ENCODE measurements at regions not wholly inside any gene's neighbourhood (a gene's known extent, or its start where the extent isn't known, plus 50 kb on each side); places are given as distances from the start of the nearest gene placed in this dataset.

DNA sequence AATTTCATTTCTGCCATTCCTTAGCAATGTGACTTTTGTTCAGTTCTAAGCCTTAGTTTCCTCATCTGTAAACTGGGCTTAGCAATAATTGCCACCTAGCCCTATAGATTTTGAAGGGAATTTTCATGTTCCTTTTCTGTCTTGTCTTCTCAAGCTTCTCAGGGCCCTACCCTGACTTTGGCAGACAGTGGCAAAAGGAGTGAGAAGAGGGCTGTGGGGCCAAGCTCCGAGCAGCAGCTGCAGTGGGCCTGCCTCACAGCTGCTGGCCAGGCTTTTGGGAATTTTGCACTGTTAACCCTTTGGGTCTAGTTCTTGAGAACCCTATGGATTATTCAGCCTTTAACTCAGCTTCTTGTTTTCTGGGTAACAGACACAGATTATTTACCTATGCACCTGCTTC, 67.6 kb upstream of the IGSF1 start:
- H3K4me1 ChIP-seq (ENCODE audit: control insufficient read depth, low read depth, low read length) = no peaks in the 10 kb centered on the region
- no peak overlapping the region for H3K9ac ChIP-seq (ENCODE audit: low read length)
- no peak overlapping the region for H3K4me3 ChIP-seq (ENCODE audit: low read length)
- no peak overlapping the region for H3K27ac ChIP-seq (ENCODE audit: low read length)
- H3K27me3 ChIP-seq (ENCODE audit: control insufficient read depth, insufficient read depth, low read length) = no peaks in the 10 kb centered on the region
- peaks cover 7% of the 10 kb centered on the region for H3K9me3 ChIP-seq (ENCODE audit: control insufficient read depth, low read depth, low read length)
- H3K36me3 ChIP-seq (ENCODE audit: control insufficient read depth, low read depth, low read length) = no peaks in the 10 kb centered on the region

DNA sequence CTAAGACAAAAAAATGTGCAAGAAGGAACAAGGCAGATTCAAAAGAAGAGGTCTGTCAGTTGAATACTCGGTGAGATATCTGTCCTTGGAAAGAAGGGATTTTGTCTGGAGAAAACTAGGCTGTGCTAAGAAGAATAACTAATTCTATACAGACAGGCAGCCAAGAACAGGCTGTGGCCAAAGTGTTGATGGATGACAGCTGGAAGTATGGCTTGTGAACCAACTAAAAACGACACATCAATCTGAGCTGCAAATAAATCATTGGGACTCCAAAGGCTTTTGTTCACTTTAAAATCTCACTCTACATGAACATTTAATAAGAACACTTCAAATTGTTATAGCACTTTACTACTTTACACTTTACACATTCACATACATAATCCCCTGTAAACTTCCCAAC, 70.5 kb upstream of the IGSF1 start:
- no peaks in the 10 kb centered on the region for H3K27me3 ChIP-seq (ENCODE audit: control insufficient read depth, insufficient read depth, low read length)
- no peak overlapping the region for H3K4me3 ChIP-seq (ENCODE audit: low read length)
- H3K4me1 ChIP-seq (ENCODE audit: control insufficient read depth, low read depth, low read length) = no peaks in the 10 kb centered on the region
- H3K36me3 ChIP-seq (ENCODE audit: control insufficient read depth, low read depth, low read length) = no peaks in the 10 kb centered on the region
- no peak overlapping the region for H3K27ac ChIP-seq (ENCODE audit: low read length)
- peaks cover 7% of the 10 kb centered on the region for H3K9me3 ChIP-seq (ENCODE audit: control insufficient read depth, low read depth, low read length)
- no peak overlapping the region for H3K9ac ChIP-seq (ENCODE audit: low read length)

DNA sequence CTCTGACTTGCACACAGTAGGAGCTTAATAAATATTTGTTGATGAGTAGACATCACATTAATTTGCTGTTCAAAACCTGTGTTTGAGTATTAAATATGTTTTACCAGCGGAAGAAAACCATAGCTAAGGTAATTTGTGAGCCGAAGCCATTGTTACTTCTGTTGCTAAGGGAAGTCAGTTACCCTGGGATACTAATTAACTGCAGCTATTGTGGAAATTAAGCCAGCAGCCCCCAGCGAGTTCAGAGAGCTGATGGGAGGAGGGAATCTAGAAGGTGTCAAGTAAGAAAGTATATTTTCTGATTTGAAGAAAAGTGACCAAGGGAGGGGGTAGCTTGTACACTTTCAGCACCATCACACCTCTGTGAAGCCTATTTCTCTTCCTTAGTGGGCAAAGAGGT, 76.7 kb upstream of the IGSF1 start:
- H3K36me3 ChIP-seq (ENCODE audit: control insufficient read depth, low read depth, low read length) = no peaks in the 10 kb centered on the region
- H3K9me3 ChIP-seq (ENCODE audit: control insufficient read depth, low read depth, low read length) = peaks cover 3% of the 10 kb centered on the region
- H3K4me1 ChIP-seq (ENCODE audit: control insufficient read depth, low read depth, low read length) = peaks cover 3% of the 10 kb centered on the region
- no peak overlapping the region for H3K27ac ChIP-seq (ENCODE audit: low read length)
- no peak overlapping the region for H3K9ac ChIP-seq (ENCODE audit: low read length)
- no peaks in the 10 kb centered on the region for H3K27me3 ChIP-seq (ENCODE audit: control insufficient read depth, insufficient read depth, low read length)
- H3K4me3 ChIP-seq (ENCODE audit: low read length) = no peak overlapping the region

DNA sequence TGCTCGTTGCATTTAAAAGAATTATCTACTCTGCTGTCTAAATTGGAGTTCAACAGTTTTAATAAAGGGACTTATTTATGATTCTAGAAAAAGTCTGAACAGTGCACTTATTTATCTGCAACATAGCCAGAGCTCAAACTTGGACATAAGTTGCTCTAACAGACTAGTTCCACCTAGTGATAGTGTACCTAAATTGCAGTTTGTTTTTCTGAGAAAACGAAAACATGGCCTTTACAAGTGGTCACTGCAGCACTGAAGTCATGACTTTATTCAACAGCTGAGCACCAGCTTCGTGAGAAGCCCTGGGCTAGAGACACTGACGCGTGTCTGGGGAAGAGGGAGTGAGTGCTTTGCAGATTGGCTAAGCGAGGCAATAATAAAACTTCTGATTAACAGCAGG, 77.3 kb upstream of the IGSF1 start:
- Histone ChIP-seq H3K4me3 (ENCODE audit: low read length) (no peak overlapping the region), H3K9me3 (ENCODE audit: control insufficient read depth, low read depth, low read length) (peaks cover 3% of the 10 kb centered on the region), H3K36me3 (ENCODE audit: control insufficient read depth, low read depth, low read length) (no peaks in the 10 kb centered on the region), H3K4me1 (ENCODE audit: control insufficient read depth, low read depth, low read length) (peaks cover 3% of the 10 kb centered on the region), H3K9ac (ENCODE audit: low read length) (no peak overlapping the region), H3K27me3 (ENCODE audit: control insufficient read depth, insufficient read depth, low read length) (no peaks in the 10 kb centered on the region), H3K27ac (ENCODE audit: low read length) (no peak overlapping the region)

DNA sequence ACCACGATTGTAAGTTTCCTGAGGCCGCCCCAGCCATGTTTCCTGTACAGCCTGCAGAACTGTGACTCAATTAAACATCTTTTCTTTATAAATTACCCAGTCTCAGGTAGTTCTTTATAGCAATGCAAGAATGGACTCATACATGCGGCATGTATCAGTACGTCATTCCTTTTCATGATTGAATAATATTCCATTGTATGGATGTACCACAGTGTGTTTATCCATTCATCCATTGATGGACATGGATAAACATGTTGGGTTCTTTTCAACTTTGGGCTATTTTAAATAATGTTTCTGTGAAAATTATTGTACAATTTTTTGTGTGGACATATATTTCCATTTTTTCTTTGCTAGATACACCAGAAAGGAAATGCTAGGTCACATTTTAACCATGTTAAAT, 99.2 kb upstream of the IGSF1 start:
- no peak overlapping the region for H3K27ac ChIP-seq (ENCODE audit: low read length)
- H3K9ac ChIP-seq (ENCODE audit: low read length) = no peak overlapping the region
- H3K4me3 ChIP-seq (ENCODE audit: low read length) = no peak overlapping the region
- H3K36me3 ChIP-seq (ENCODE audit: control insufficient read depth, low read depth, low read length) = no peaks in the 10 kb centered on the region
- no peaks in the 10 kb centered on the region for H3K27me3 ChIP-seq (ENCODE audit: control insufficient read depth, insufficient read depth, low read length)
- H3K4me1 ChIP-seq (ENCODE audit: control insufficient read depth, low read depth, low read length) = no peaks in the 10 kb centered on the region
- peaks cover 34% of the 10 kb centered on the region for H3K9me3 ChIP-seq (ENCODE audit: control insufficient read depth, low read depth, low read length)

DNA sequence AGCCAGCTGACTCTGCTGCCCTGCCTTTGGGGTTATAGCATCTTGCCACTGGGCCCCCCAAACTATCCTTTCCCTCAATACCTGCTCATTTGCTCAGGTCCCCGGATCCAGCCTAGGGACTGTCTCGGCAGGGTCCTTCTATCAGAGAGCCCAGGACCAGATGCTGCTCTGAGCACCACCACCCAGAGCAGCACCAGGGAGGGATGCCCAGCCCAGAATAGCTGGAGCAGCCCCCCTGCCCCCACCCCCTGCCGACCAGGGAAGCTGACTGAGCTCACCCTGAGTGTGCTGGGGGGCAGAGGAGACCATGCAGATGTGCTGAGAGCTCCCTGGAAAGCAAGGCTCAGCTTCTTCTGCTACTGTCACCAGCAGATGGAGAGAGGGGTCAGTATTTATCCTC, 103.6 kb upstream of the IGSF1 start:
- Histone ChIP-seq H3K36me3 (ENCODE audit: control insufficient read depth, low read depth, low read length) (no peaks in the 10 kb centered on the region), H3K4me1 (ENCODE audit: control insufficient read depth, low read depth, low read length) (no peaks in the 10 kb centered on the region), H3K9ac (ENCODE audit: low read length) (no peak overlapping the region), H3K27ac (ENCODE audit: low read length) (no peak overlapping the region), H3K9me3 (ENCODE audit: control insufficient read depth, low read depth, low read length) (peaks cover 31% of the 10 kb centered on the region), H3K27me3 (ENCODE audit: control insufficient read depth, insufficient read depth, low read length) (no peaks in the 10 kb centered on the region), H3K4me3 (ENCODE audit: low read length) (no peak overlapping the region)

DNA sequence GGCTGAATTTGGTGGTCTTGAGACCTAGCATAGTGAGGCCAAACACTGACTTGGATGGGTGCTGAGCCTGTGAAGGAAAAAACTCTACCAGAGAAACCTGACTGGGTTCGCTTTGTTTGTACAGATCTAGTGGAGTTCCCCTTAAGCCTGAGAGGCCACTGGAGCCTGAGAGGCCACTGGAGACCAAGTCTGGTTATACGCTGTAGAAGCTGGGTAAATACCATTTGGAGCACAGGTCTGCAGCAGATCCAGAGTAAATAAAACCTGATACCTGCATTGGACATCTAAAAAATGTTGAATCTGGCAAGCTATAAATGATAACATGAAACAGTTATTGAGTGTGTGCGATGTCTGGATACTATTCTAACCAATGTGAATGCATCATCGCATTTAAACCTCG, 104.3 kb upstream of the IGSF1 start:
- Histone ChIP-seq H3K36me3 (ENCODE audit: control insufficient read depth, low read depth, low read length) (no peaks in the 10 kb centered on the region), H3K27me3 (ENCODE audit: control insufficient read depth, insufficient read depth, low read length) (no peaks in the 10 kb centered on the region), H3K4me1 (ENCODE audit: control insufficient read depth, low read depth, low read length) (no peaks in the 10 kb centered on the region), H3K9ac (ENCODE audit: low read length) (no peak overlapping the region), H3K4me3 (ENCODE audit: low read length) (no peak overlapping the region), H3K27ac (ENCODE audit: low read length) (no peak overlapping the region), H3K9me3 (ENCODE audit: control insufficient read depth, low read depth, low read length) (peaks cover 23% of the 10 kb centered on the region)

DNA sequence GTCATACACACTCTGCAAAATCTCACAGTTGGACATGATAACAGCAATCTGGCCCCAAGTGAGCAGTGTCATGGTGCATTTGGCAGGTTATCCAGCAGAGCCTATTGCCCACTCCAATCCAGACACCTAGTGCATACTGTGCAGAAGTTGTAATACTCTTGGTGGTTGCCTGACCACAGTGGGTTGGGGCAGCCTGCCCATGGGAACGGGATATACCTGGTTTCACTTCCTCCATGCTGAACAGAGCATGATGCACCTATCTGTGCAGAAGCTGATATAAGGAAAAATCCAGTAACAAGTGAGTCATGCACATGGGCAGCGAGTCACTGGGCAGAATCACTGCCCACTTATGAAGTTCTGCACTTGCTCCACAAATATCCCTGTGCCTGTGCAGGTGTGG, 105.3 kb upstream of the IGSF1 start:
- Histone ChIP-seq H3K27ac (ENCODE audit: low read length) (no peak overlapping the region), H3K4me1 (ENCODE audit: control insufficient read depth, low read depth, low read length) (no peaks in the 10 kb centered on the region), H3K36me3 (ENCODE audit: control insufficient read depth, low read depth, low read length) (no peaks in the 10 kb centered on the region), H3K4me3 (ENCODE audit: low read length) (no peak overlapping the region), H3K27me3 (ENCODE audit: control insufficient read depth, insufficient read depth, low read length) (no peaks in the 10 kb centered on the region), H3K9ac (ENCODE audit: low read length) (no peak overlapping the region), H3K9me3 (ENCODE audit: control insufficient read depth, low read depth, low read length) (peaks cover 16% of the 10 kb centered on the region)

DNA sequence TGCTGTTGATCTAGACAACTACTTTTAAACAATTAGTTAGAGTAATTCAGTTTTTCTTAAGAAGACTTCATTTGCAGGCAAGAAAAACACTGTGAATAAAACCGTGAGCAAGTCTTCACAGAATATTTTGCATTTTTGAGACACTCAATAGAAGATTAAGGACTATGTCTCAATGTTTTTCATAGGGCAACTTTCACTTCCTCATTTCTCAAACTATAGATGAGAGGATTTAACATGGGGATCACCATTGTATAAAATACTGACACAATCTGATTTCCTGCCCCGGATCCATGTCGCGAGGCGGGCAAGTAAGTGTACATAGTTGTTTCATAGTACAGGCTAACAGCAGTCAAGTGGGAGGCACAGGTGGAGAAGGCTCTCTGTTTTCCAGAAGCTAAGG, 108.8 kb upstream of the IGSF1 start:
- Histone ChIP-seq H3K9ac (ENCODE audit: low read length) (no peak overlapping the region), H3K4me3 (ENCODE audit: low read length) (no peak overlapping the region), H3K27ac (ENCODE audit: low read length) (no peak overlapping the region), H3K9me3 (ENCODE audit: control insufficient read depth, low read depth, low read length) (peaks cover 8% of the 10 kb centered on the region), H3K27me3 (ENCODE audit: control insufficient read depth, insufficient read depth, low read length) (no peaks in the 10 kb centered on the region), H3K36me3 (ENCODE audit: control insufficient read depth, low read depth, low read length) (no peaks in the 10 kb centered on the region), H3K4me1 (ENCODE audit: control insufficient read depth, low read depth, low read length) (peaks cover 4% of the 10 kb centered on the region)

DNA sequence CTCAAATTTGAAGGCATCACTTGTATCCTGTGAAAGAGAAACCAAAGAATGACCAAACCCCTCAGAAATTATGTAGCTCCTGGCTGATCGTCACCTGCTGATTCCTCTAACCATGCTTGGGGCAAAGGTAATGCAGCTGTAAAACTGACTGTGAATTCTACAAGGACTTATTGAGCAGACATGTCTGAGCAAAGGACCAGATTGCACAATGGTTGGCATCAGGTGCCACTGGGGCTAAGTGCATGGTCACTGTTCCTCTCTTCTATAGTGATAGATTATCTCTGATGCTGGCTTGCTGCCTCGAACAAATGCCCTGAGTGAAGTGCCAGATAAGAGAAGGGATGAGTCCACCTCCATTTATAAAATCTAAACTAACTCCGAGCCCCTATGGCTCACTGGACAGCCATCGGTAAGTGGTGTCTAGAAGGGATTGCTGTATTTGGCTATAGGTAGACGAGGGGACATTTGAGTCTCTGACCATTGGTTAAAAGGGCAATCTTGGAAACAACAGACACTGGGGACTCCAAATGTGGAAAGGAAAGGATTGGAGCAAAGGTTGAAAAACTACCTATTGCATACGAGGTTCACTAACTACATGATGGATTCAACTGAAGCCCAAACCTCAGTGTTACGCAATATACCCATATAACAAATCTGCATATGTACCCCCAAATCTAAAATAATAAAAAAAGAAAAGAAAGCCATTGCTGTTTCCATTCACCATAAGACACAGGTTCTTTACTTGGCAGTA, 110.7 kb upstream of the IGSF1 start:
- no peak overlapping the region for H3K9ac ChIP-seq (ENCODE audit: low read length)
- no peaks in the 10 kb centered on the region for H3K27me3 ChIP-seq (ENCODE audit: control insufficient read depth, insufficient read depth, low read length)
- peaks cover 4% of the 10 kb centered on the region for H3K4me1 ChIP-seq (ENCODE audit: control insufficient read depth, low read depth, low read length)
- H3K36me3 ChIP-seq (ENCODE audit: control insufficient read depth, low read depth, low read length) = no peaks in the 10 kb centered on the region
- H3K9me3 ChIP-seq (ENCODE audit: control insufficient read depth, low read depth, low read length) = peaks cover 4% of the 10 kb centered on the region
- H3K4me3 ChIP-seq (ENCODE audit: low read length) = no peak overlapping the region
- no peak overlapping the region for H3K27ac ChIP-seq (ENCODE audit: low read length)

DNA sequence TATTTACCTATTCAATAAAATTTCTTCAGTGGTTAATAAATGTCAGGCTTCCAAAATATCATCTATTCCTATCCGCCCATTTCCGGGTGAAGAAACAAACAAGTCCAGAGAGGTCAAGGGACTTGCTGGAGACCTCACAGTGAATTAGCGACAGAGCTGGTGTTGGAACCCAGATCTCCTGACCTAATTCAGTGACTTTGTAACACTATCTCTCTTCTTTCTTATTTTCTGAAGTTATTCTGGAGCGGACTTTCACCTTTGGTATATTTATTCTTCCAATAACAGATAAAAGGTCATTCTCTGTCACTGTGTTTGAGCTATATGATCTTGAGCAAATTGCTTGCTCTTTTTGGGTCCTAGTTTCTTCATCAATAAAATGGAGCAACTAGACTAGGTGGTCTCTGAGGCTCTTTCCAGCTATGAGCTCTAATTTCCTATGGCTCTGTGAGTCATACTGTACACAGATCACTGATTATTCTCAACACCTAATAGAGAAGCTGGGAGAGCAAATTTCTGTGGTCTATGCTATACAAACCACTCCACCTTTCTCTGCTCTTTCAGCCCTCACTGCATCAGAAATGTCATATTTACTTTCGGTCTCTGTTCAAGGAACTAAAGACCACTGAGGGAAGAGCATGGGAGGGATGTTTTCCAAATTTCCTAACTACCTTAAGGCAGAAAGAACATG, 113.2 kb upstream of the IGSF1 start:
- Histone ChIP-seq H3K27ac (ENCODE audit: low read length) (no peak overlapping the region), H3K27me3 (ENCODE audit: control insufficient read depth, insufficient read depth, low read length) (no peaks in the 10 kb centered on the region)

DNA sequence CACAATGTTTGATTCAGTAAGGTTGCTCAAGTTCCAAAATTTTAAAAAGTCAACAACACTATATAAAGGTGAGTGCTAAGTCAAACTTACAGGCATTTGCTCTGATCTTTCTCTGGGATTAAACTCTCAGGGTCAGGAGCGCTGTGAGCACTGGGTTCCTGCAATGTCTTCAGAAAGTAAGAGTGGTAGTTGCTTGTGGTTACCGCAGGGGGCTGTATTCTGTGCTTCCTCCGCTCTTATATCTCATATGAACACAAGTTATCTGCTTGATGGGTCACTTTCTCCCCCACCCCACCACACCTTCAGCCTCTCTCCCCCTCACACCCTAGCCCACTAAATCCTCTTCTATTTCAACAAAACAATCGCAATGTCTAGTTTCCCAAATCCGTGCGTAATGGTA, 116.4 kb upstream of the IGSF1 start:
- Histone ChIP-seq H3K27ac (ENCODE audit: low read length) (no peak overlapping the region), H3K4me3 (ENCODE audit: low read length) (no peak overlapping the region), H3K4me1 (ENCODE audit: control insufficient read depth, low read depth, low read length) (peaks cover 11% of the 10 kb centered on the region), H3K9me3 (ENCODE audit: control insufficient read depth, low read depth, low read length) (peaks cover 5% of the 10 kb centered on the region), H3K27me3 (ENCODE audit: control insufficient read depth, insufficient read depth, low read length) (no peaks in the 10 kb centered on the region), H3K9ac (ENCODE audit: low read length) (no peak overlapping the region), H3K36me3 (ENCODE audit: control insufficient read depth, low read depth, low read length) (no peaks in the 10 kb centered on the region)

More for the DNA sequence above, 113.2 kb upstream of the IGSF1 start:
- H3K36me3 ChIP-seq (ENCODE audit: control insufficient read depth, low read depth, low read length) = no peaks in the 10 kb centered on the region
- H3K4me1 ChIP-seq (ENCODE audit: control insufficient read depth, low read depth, low read length) = peaks cover 11% of the 10 kb centered on the region
- no peak overlapping the region for H3K9ac ChIP-seq (ENCODE audit: low read length)
- no peak overlapping the region for H3K4me3 ChIP-seq (ENCODE audit: low read length)
- peaks cover 5% of the 10 kb centered on the region for H3K9me3 ChIP-seq (ENCODE audit: control insufficient read depth, low read depth, low read length)
